Neural cell (in vitro differentiated cells): ENCODE measurements at regions not wholly inside any gene's neighbourhood (a gene's known extent, or its start where the extent isn't known, plus 50 kb on each side); places are given as distances from the start of the nearest gene placed in this dataset.
A peak's percentile ranks its signal among the peaks of the same experiment; 100 is the strongest.

Experiments used
- H2AFZ ChIP-seq: fragments of 200-600, 300-800 bp; sonication (generic), shearing (Covaris generic); 2 replicates; pipeline ENCODE4 v1.6.0; 2014; ENCODE audit warnings: low read depth, mild to moderate bottlenecking, antibody characterized with exemption, low read length, moderate library complexity
- H3F3A ChIP-seq: fragments of 200-600 bp; shearing (Covaris generic); 2 replicates; pipeline ENCODE4 v1.6.1; 2016; ENCODE audit warnings: mild to moderate bottlenecking, moderate library complexity, mixed read lengths, antibody characterized with exemption, low read length; ENCODE audit not compliant: insufficient read depth, poor library complexity, severe bottlenecking
- H3K27ac ChIP-seq: fragments of 200-600, 300-800 bp; sonication (generic), shearing (Covaris generic); 2 replicates; pipeline ENCODE4 v1.5.1; 2014; ENCODE audit warnings: mild to moderate bottlenecking, low read length, moderate library complexity
- H3K27me3 ChIP-seq: fragments of 300-800, 200-600 bp; sonication (generic), shearing (Covaris generic); 2 replicates; pipeline ENCODE4 v1.6.0; 2014; ENCODE audit warnings: mild to moderate bottlenecking, low read depth, low read length, moderate library complexity; ENCODE audit not compliant: insufficient read depth
- H3K36me3 ChIP-seq: fragments of 300-800, 200-600 bp; sonication (generic), shearing (Covaris generic); 2 replicates; pipeline ENCODE4 v1.5.1; 2014; ENCODE audit warnings: mild to moderate bottlenecking, antibody characterized with exemption, low read length, moderate library complexity; ENCODE audit not compliant: insufficient read depth
- H3K4me2 ChIP-seq: fragments of 300-800, 200-600 bp; sonication (generic), shearing (Covaris generic); 2 replicates; pipeline ENCODE4 v1.6.0; 2014; ENCODE audit warnings: mild to moderate bottlenecking, low read length
- H3K4me3 ChIP-seq: fragments of 300-800, 200-600 bp; sonication (generic), shearing (Covaris generic); 2 replicates; pipeline ENCODE4 v1.5.1; 2014; ENCODE audit warnings: mild to moderate bottlenecking, low read length, moderate library complexity
- H3K79me2 ChIP-seq: fragments of 200-600 bp; shearing (Covaris generic); replicated peaks from 2 replicates; pipeline ENCODE4 v1.6.0; 2014; ENCODE audit warnings: mild to moderate bottlenecking, low read length, moderate library complexity; ENCODE audit not compliant: insufficient read depth
- H3K9ac ChIP-seq: fragments of 300-800, 200-600 bp; sonication (generic), shearing (Covaris generic); 2 replicates; pipeline ENCODE4 v1.6.1; 2016; ENCODE audit warnings: mild to moderate bottlenecking, low read length, mixed read lengths
- H3K9me2 ChIP-seq: fragments of 200-600 bp; shearing (Covaris generic); 2 replicates; pipeline ENCODE4 v1.6.1; 2016; ENCODE audit warnings: mild to moderate bottlenecking, low read length, mixed read lengths; ENCODE audit not compliant: insufficient read depth
- H3K9me3 ChIP-seq: fragments of 200-600, 300-800 bp; sonication (generic), shearing (Covaris generic); 2 replicates; pipeline ENCODE4 v1.6.1; 2016; ENCODE audit warnings: mild to moderate bottlenecking, mixed run types, low read length, moderate library complexity, mixed read lengths
- H4K20me1 ChIP-seq: fragments of 200-600 bp; shearing (Covaris generic); 2 replicates; pipeline ENCODE4 v1.6.1; 2016; ENCODE audit warnings: mild to moderate bottlenecking, mixed run types; ENCODE audit not compliant: insufficient read depth
- CTCF ChIP-seq: fragments of 450-650 bp; IDR thresholded peaks from 2 replicates; pipeline ENCODE4 v1.5.1; 2014; ENCODE audit warnings: antibody characterized with exemption, mild to moderate bottlenecking, moderate library complexity; ENCODE audit not compliant: poor library complexity, severe bottlenecking
- EP300 ChIP-seq: fragments of 450-650 bp; conservative IDR thresholded peaks from 2 replicates; pipeline ENCODE4 v1.6.1; 2014; ENCODE audit warnings: antibody characterized with exemption, mild to moderate bottlenecking, moderate library complexity; ENCODE audit not compliant: poor library complexity, severe bottlenecking
- EZH2 ChIP-seq: fragments of 200-600, 300-800 bp; shearing (Covaris generic), sonication (generic); IDR thresholded peaks from 2 replicates; pipeline ENCODE4 v1.6.1; 2014; ENCODE audit warnings: antibody characterized with exemption, low read length, borderline replicate concordance, mild to moderate bottlenecking; ENCODE audit not compliant: insufficient read depth, poor library complexity, severe bottlenecking
- MXI1 ChIP-seq: fragments of 450-650 bp; conservative IDR thresholded peaks from 2 replicates; pipeline ENCODE4 v1.6.1; 2014; ENCODE audit warnings: antibody characterized with exemption, mild to moderate bottlenecking; ENCODE audit not compliant: poor library complexity, severe bottlenecking
- POLR2AphosphoS5 ChIP-seq: IDR thresholded peaks from 2 replicates; pipeline ENCODE4 v1.6.1; 2012
- RAD21 ChIP-seq: fragments of 450-650 bp; conservative IDR thresholded peaks from 2 replicates; pipeline ENCODE4 v1.6.1; 2014; ENCODE audit warnings: antibody characterized with exemption, mild to moderate bottlenecking, moderate library complexity
- REST ChIP-seq: IDR thresholded peaks from 2 replicates; pipeline ENCODE4 v1.6.1; 2012; ENCODE audit warnings: borderline replicate concordance
- SMC3 ChIP-seq: fragments of 450-650 bp; conservative IDR thresholded peaks from 2 replicates; pipeline ENCODE4 v1.6.1; 2014; ENCODE audit warnings: antibody characterized with exemption, mild to moderate bottlenecking, moderate library complexity; ENCODE audit not compliant: poor library complexity
- TAF1 ChIP-seq: IDR thresholded peaks from 2 replicates; pipeline ENCODE4 v1.6.1; 2012; ENCODE audit warnings: low read depth

- H3K27me3 ChIP-seq = no peaks in the 10 kb centered on the region
- H3K9me2 ChIP-seq = no peaks in the 10 kb centered on the region
- H3K79me2 ChIP-seq = no peaks in the 10 kb centered on the region
- no peak overlapping the region for H3K27ac ChIP-seq
- H3K4me2 ChIP-seq = no peak overlapping the region
- H3K4me3 ChIP-seq = no peak overlapping the region
- H3K36me3 ChIP-seq = no peaks in the 10 kb centered on the region
- no peaks in the 10 kb centered on the region for H3F3A ChIP-seq
- H3K9me3 ChIP-seq = no peaks in the 10 kb centered on the region
- H4K20me1 ChIP-seq = no peaks in the 10 kb centered on the region
- TF ChIP-seq SMC3 (no peak), RAD21 (no peak), REST (no peak), EP300 (no peak), POLR2AphosphoS5 (no peak), CTCF (no peak), EZH2 (no peak), MXI1 (no peak), TAF1 (no peak)
- no peak overlapping the region for H2AFZ ChIP-seq
- no peak overlapping the region for H3K9ac ChIP-seq
Observed at GRCh38 chr15:67002368-67002767, 63.0 kb upstream of the SMAD3 start.

- TF ChIP-seq CTCF (no peak), SMC3 (no peak), RAD21 (no peak), TAF1 (no peak), REST (peak; percentile 50)
- Histone ChIP-seq H3K79me2 (no peaks in the 10 kb centered on the region), H3K4me2 (no peak overlapping the region), H3K36me3 (no peaks in the 10 kb centered on the region), H3K9me3 (no peaks in the 10 kb centered on the region), H3K9me2 (no peaks in the 10 kb centered on the region), H3K4me3 (peak overlapping the region; percentile 4), H3K27ac (peak overlapping the region; percentile 52), H2AFZ (no peak overlapping the region), H4K20me1 (no peaks in the 10 kb centered on the region), H3F3A (no peaks in the 10 kb centered on the region), H3K9ac (no peak overlapping the region), H3K27me3 (no peaks in the 10 kb centered on the region)
Observed at GRCh38 chr15:67003586-67003985, 61.8 kb upstream of the SMAD3 start.
